K562 (cell line): ENCODE measurements at regions not wholly inside any gene's neighbourhood (a gene's known extent, or its start where the extent isn't known, plus 50 kb on each side); places are given as distances from the start of the nearest gene placed in this dataset.

Experiments used
- ATAC-seq: fragments of 200-7000 bp; cut with Tn5 transposase; 3 replicates; pipeline ENCODE4 v1.9.1; 2020; ENCODE audit warnings: moderate library complexity
- BruUV-seq: library from RNA; stranded (reverse); fragments of 400-500 nt; replicated peaks from 2 replicates; lab custom pipeline; 2021; lab: Mats Ljungman, UMichigan
- CTCF ChIA-PET: fragments of 300-600 bp; formaldehyde crosslinking; extraction: SDS; loops from one replicate; lab custom pipeline; 2021; ENCODE audit warnings: low intra/inter-chr PET ratio; lab: Yijun Ruan, JAX
- POLR2A ChIA-PET: fragments of 300-600, 350-650 bp; sonication (Branson Sonifier 250); formaldehyde crosslinking; extraction: SDS; loops from one replicate; lab custom pipeline; 2021; ENCODE audit warnings: antibody characterized with exemption, inconsistent platforms; lab: Yijun Ruan, JAX
- DNase-seq, 4 experiments: peaks; one replicate each; pipeline versions ENCODE4 v3.0.0 to v3.0.0-alpha.2; 2011 to 2018; ENCODE audit warnings: low spot score in 3 of 4, mixed read lengths in 3 of 4; ENCODE audit errors: extremely low read depth in 1 of 4
- FAIRE-seq: peaks from 2 replicates; lab custom pipeline; 2011; peaks lifted over from hg19 to GRCh38; lab: Jason Lieb, UNC
- H2AFZ ChIP-seq: 2 replicates; pipeline ENCODE4 v1.6.0; 2011; ENCODE audit warnings: low read depth, low read length, control low read depth, inconsistent platforms
- H3K27ac ChIP-seq: fragments of 200-600 bp; 3 replicates; pipeline ENCODE4 v1.8.0; 2011; ENCODE audit warnings: low read depth, mild to moderate bottlenecking, control low read depth, inconsistent platforms, low read length, moderate library complexity, mixed read lengths; ENCODE audit errors: extremely low read depth
- H3K27me3 ChIP-seq, 2 experiments: fragments of 300-600 bp in 1 of 2; 2 replicates in 1 of 2; 3 replicates in 1 of 2; pipeline versions ENCODE4 v1.6.0 to v1.8.0; 2011; ENCODE audit warnings: inconsistent platforms in 2 of 2, low read length in 2 of 2, mild to moderate bottlenecking in 1 of 2, mixed read lengths in 1 of 2, moderate library complexity in 1 of 2; ENCODE audit not compliant: control insufficient read depth in 2 of 2, insufficient read depth in 2 of 2
- H3K36me3 ChIP-seq: fragments of 300-600 bp; 3 replicates; pipeline ENCODE4 v1.8.0; 2011; ENCODE audit warnings: mild to moderate bottlenecking, low read length, inconsistent platforms; ENCODE audit not compliant: control insufficient read depth, insufficient read depth
- H3K4me1 ChIP-seq, 2 experiments: fragments of 200-600 bp in 1 of 2; replicated peaks in 1 of 2; 2 replicates in 1 of 2; 3 replicates in 1 of 2; pipeline versions ENCODE4 v1.5.1 to v1.8.0; 2011; ENCODE audit warnings: inconsistent platforms in 2 of 2, low read length in 2 of 2, mild to moderate bottlenecking in 1 of 2, mixed read lengths in 1 of 2, moderate library complexity in 1 of 2; ENCODE audit not compliant: control insufficient read depth in 2 of 2, insufficient read depth in 2 of 2
- H3K4me2 ChIP-seq: 2 replicates; pipeline ENCODE4 v1.6.1; 2011; ENCODE audit warnings: low read length, control low read depth, inconsistent platforms, mixed read lengths; ENCODE audit not compliant: insufficient read depth
- H3K4me3 ChIP-seq: fragments of 200-600 bp; sonication (generic), shearing (Covaris generic); 2 replicates; pipeline ENCODE4 v1.5.1; 2016; ENCODE audit warnings: control low read depth, inconsistent platforms
- H3K79me2 ChIP-seq: fragments of 200-600 bp; 3 replicates; pipeline ENCODE4 v1.8.0; 2011; ENCODE audit warnings: low read length, inconsistent platforms; ENCODE audit not compliant: control insufficient read depth, insufficient read depth
- H3K9ac ChIP-seq, 2 experiments: 2 replicates each; pipeline versions ENCODE4 v1.6.0 to v1.6.1; 2011; ENCODE audit warnings: low read depth in 2 of 2, low read length in 2 of 2, control low read depth in 1 of 2, inconsistent platforms in 1 of 2, mild to moderate bottlenecking in 1 of 2, mixed read lengths in 1 of 2; ENCODE audit not compliant: insufficient read depth in 1 of 2
- H3K9me1 ChIP-seq: one replicate; pipeline ENCODE4 v1.6.0; 2011; ENCODE audit warnings: inconsistent platforms, mild to moderate bottlenecking, low read length, moderate library complexity; ENCODE audit not compliant: control insufficient read depth, insufficient read depth
- H3K9me3 ChIP-seq: replicated peaks from 2 replicates; pipeline ENCODE4 v1.5.1; 2011; ENCODE audit warnings: low read depth, low read length, inconsistent platforms; ENCODE audit not compliant: control insufficient read depth, insufficient read depth
- H4K20me1 ChIP-seq: replicated peaks from 2 replicates; pipeline ENCODE4 v1.6.1; 2011; ENCODE audit warnings: low read length, inconsistent platforms, mixed read lengths; ENCODE audit not compliant: control insufficient read depth, insufficient read depth
- CBFB ChIP-seq: sonication (generic); formaldehyde crosslinking; IDR thresholded peaks from 2 replicates; pipeline ENCODE4 v1.4.0; 2020; ENCODE audit warnings: mild to moderate bottlenecking, missing genetic modification reagents
- CEBPG ChIP-seq, 3 experiments: fragments of 200-800 bp in 1 of 3; sonication (Bioruptor generic) in 1 of 3; sonication (generic) in 1 of 3; formaldehyde crosslinking in 1 of 3; IDR thresholded peaks in 2 of 3; conservative IDR thresholded peaks in 1 of 3; 2 replicates each; pipeline versions ENCODE4 v1.6.1 to v1.8.0; 2016 to 2022; ENCODE audit warnings: missing compliant biosample characterization in 2 of 3, missing genetic modification characterization in 2 of 3, mild to moderate bottlenecking in 1 of 3, missing genetic modification reagents in 1 of 3
- FOXA3 ChIP-seq, 2 experiments: fragments of 450-650 bp in 1 of 2; sonication (generic) in 1 of 2; formaldehyde crosslinking; IDR thresholded peaks in 1 of 2; conservative IDR thresholded peaks in 1 of 2; 2 replicates each; pipeline versions ENCODE4 v1.4.0 to v1.8.0; 2020 to 2022; ENCODE audit warnings: mild to moderate bottlenecking in 2 of 2, missing genetic modification reagents in 1 of 2
- KLF13 ChIP-seq: fragments of 450-650 bp; IDR thresholded peaks from 2 replicates; pipeline ENCODE4 v1.6.1; 2016; ENCODE audit warnings: missing genetic modification characterization, low read depth, mild to moderate bottlenecking, missing compliant biosample characterization, moderate library complexity, borderline replicate concordance
- MIER1 ChIP-seq: fragments of 450-650 bp; IDR thresholded peaks from 2 replicates; pipeline ENCODE4 v1.6.1; 2016; ENCODE audit warnings: antibody characterized with exemption, mild to moderate bottlenecking, low read depth
- MXI1 ChIP-seq: IDR thresholded peaks from 2 replicates; pipeline ENCODE4 v1.6.1; 2011; ENCODE audit warnings: low read depth, mild to moderate bottlenecking, improper control_type of control experiment, low read length
- NFATC3 ChIP-seq: fragments of 450-650 bp; IDR thresholded peaks from 2 replicates; pipeline ENCODE4 v1.6.1; 2017; ENCODE audit warnings: mild to moderate bottlenecking
- RBM15 ChIP-seq: fragments of 200-400 bp; formaldehyde crosslinking; IDR thresholded peaks from 2 replicates; pipeline ENCODE4 v1.6.1; 2018; ENCODE audit warnings: mild to moderate bottlenecking, low read length, moderate library complexity; ENCODE audit not compliant: insufficient read depth
- TCF7L2 ChIP-seq: fragments of 150-350 bp; IDR thresholded peaks from 2 replicates; pipeline ENCODE4 v1.6.1; 2016; ENCODE audit warnings: low read depth, mild to moderate bottlenecking, low read length, moderate library complexity
- ZC3H8 ChIP-seq: fragments of 450-650 bp; IDR thresholded peaks from 2 replicates; pipeline ENCODE4 v1.6.1; 2017
- ZSCAN29 ChIP-seq: fragments of 450-650 bp; IDR thresholded peaks from 2 replicates; pipeline ENCODE4 v1.6.1; 2017
- WGBS: fragments of 100-300 bp; shearing (Covaris generic); methylation state at CpG from one replicate; pipeline ENCODE4 v1.1.6; 2016; ENCODE audit warnings: low coverage, mixed read lengths; ENCODE audit not compliant: insufficient coverage; ENCODE audit errors: missing lambda C conversion rate; 5-methylcytosine and 5-hydroxymethylcytosine counted together
- in situ Hi-C: fragments of 300-500 bp; cut with MboI; formaldehyde crosslinking; loops from 4 replicates; pipeline ENCODE4 v1.15.0; 2018; ENCODE audit warnings: inconsistent platforms, mixed read lengths
- intact Hi-C: fragments of 100-400 bp; cut with micrococcal nuclease; formaldehyde crosslinking; loops from 2 replicates; pipeline ENCODE4 v1.14.2; 2022
- TF ChIP-seq, protein P1 (sequence below): fragments of 250-450 bp; sonication (Bioruptor Pico); IDR thresholded peaks from 2 replicates; pipeline ENCODE4 v1.9.0; 2021; ENCODE audit warnings: mild to moderate bottlenecking, inconsistent platforms

DNA sequence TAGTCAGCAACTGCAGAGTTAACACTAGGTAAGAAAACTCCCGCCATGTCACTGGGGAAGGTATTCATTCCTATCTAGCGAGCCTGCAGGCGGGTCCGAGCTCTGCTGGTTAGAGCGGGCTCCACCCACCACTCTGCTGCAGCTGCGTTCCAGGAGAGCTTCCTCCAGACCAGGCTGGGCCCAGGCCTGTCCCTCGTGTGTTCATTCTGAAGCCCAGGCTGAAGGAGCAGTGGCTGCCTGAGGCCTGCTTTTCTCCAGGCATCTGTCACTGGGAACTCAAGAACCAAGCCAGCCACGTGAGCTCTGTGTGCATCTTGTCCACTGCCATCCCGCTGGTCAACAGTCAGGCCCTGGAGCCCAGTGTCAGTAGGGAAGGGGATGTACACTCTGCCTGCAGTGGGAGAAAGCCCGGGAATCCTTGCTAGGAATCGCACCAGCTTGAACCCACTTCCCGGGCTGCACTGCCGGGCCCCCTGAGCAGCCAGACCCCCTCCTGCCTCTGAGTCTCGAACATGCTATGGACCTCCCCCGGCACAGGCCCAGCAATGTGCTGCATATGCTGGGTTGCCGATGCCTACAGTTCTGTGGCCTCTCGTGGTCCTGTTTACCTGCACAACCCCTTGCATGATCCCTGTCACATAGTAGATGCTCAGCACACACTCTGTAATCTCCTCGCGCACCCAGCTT is 51.0 kb upstream of the ENPP7 start:
- Histone ChIP-seq H3K4me2 (no peak overlapping the region), H3K4me1 (peaks cover 0 to 5% of the 10 kb centered on the region in 2 experiments; a peak in 2 of 5 replicates), H4K20me1 (no peaks in the 10 kb centered on the region; the same call in 1 of the 2 replicates), H3K9me1 (no peaks in the 10 kb centered on the region), H3K27me3 (peaks cover 44 to 74% of the 10 kb centered on the region in 2 experiments), H3K9ac (no peak overlapping the region), H2AFZ (no peak overlapping the region), H3K36me3 (no peaks in the 10 kb centered on the region), H3K79me2 (no peaks in the 10 kb centered on the region), H3K27ac (no peak overlapping the region), H3K4me3 (no peak overlapping the region), H3K9me3 (no peaks in the 10 kb centered on the region)
- intact Hi-C loops (no loop called here), in situ Hi-C loops (no loop called here)
- ChIA-PET CTCF (no interaction called here), POLR2A (interaction anchor here (0.5 to 1.0 kb wide), 2 partner anchors 9 to 13 kb away, joined by 3 to 4 read pairs; no protein-coding TSS in a partner anchor)
- no TSS peak for BruUV-seq
- FAIRE-seq: no peak
- DNase-seq: no peak
- 3% methylated on average over 19 of the region's 19 CpGs for WGBS
- no peak for ATAC-seq
- TF ChIP-seq NFATC3: 0 out of 2 replicates have a peak, but pooled peaks have one; percentile 45
- TF ChIP-seq ZC3H8: no peak

DNA sequence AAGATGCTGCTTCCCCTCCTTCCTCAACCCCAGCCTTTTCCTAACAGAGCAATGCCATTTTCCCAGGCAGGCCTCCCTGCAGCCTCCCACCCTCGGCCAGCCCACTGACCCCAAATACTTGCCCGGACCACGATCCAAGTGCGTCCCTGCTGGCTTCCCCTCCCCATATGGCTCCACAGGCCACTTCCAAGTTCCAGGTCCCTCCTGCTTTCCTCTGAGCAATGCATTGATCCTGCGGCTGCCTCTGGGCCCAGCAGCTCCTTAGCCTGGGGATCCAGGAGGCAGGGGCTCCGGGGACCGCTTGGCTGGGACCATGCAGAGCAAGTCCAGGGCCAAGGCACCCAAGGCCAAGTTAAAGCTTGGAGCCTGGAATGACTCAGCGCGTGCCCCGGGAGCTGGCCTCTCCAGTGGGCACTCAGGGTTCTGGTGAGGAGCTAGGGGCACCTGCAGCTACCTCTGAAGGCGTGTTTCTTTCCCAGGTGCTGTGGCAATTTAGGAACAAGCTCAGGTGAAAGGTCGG is 51.9 kb upstream of the ENPP7 start:
- Histone ChIP-seq H4K20me1 (no peaks in the 10 kb centered on the region; the same call in 1 of the 2 replicates), H3K9me3 (no peaks in the 10 kb centered on the region), H3K4me2 (no peak overlapping the region), H3K36me3 (no peaks in the 10 kb centered on the region), H3K27ac (no peak overlapping the region), H2AFZ (no peak overlapping the region), H3K9me1 (no peaks in the 10 kb centered on the region), H3K4me3 (no peak overlapping the region), H3K9ac (no peak overlapping the region), H3K4me1 (no peaks in the 10 kb centered on the region), H3K79me2 (no peaks in the 10 kb centered on the region), H3K27me3 (peaks cover 37 to 66% of the 10 kb centered on the region in 2 experiments)
- WGBS: 0% methylated on average over 9 of the region's 12 CpGs
- BruUV-seq: no TSS peak
- no peak for DNase-seq
- FAIRE-seq: no peak
- no peak for ATAC-seq
- POLR2A ChIA-PET: interaction anchor here (0.5 kb wide), 1 partner anchor 12 kb away, joined by 4 read pairs; no protein-coding TSS in a partner anchor
- in situ Hi-C loops (no loop called here), intact Hi-C loops (no loop called here)
- CTCF ChIA-PET: no interaction called here
- TF ChIP-seq RBM15 (no peak), CEBPG (CRISPR knock-in tag; IDR thresholded peaks at IDR 0.05) (no peak), CEBPG (tag; conservative IDR thresholded peaks at IDR 0.05 in 1 of 2, IDR thresholded peaks at IDR 0.05 in 1 of 2) (no peak), MXI1 (no peak), CBFB (CRISPR knock-in tag) (no peak), TCF7L2 (no peak), KLF13 (tag) (no peak), MIER1 (no peak), ZSCAN29 (no peak), FOXA3 (CRISPR knock-in tag; conservative IDR thresholded peaks at IDR 0.05 in 1 of 2, IDR thresholded peaks at IDR 0.05 in 1 of 2) (no peak)
- TF ChIP-seq, protein P1, sequence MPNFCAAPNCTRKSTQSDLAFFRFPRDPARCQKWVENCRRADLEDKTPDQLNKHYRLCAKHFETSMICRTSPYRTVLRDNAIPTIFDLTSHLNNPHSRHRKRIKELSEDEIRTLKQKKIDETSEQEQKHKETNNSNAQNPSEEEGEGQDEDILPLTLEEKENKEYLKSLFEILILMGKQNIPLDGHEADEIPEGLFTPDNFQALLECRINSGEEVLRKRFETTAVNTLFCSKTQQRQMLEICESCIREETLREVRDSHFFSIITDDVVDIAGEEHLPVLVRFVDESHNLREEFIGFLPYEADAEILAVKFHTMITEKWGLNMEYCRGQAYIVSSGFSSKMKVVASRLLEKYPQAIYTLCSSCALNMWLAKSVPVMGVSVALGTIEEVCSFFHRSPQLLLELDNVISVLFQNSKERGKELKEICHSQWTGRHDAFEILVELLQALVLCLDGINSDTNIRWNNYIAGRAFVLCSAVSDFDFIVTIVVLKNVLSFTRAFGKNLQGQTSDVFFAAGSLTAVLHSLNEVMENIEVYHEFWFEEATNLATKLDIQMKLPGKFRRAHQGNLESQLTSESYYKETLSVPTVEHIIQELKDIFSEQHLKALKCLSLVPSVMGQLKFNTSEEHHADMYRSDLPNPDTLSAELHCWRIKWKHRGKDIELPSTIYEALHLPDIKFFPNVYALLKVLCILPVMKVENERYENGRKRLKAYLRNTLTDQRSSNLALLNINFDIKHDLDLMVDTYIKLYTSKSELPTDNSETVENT: no peak
